ENCODE measurements at regions not wholly inside any gene's neighbourhood (a gene's known extent, or its start where the extent isn't known, plus 50 kb on each side); places are given as distances from the start of the nearest gene placed in this dataset.

DNA sequence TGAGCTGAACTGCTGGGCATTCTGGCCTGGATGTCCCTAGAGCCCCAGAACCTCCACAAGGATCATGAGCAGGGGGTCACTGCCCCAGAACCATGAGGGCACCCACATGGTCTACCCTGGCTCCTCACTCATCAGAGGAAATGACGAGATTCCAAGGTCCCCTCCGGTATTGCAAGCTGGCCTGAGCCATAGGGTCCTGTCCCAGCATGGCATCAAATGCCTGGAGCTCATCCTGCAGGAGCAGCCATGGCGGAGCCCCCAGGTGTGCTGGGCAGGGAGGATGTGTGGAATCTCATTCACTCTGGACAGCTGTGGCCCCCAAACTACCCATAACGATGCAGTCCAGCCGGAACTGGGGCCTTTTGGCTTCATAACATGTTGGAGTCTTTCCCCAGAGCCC lies 66.6 kb upstream of the ANTXRL start:
- no peak overlapping the region for H3K4me3 ChIP-seq (ENCODE audit: low read depth in 1 of 2, low read length in 2 of 2)
- no peaks in the 10 kb centered on the region for H3K9me3 ChIP-seq (ENCODE audit: control insufficient read depth in 1 of 2, low read length in 2 of 2)
- H3K27ac ChIP-seq (ENCODE audit: low read depth, low read length): no peak overlapping the region
- no peaks in the 10 kb centered on the region for H3K36me3 ChIP-seq (ENCODE audit: control insufficient read depth in 1 of 2, insufficient read depth in 2 of 2, low read length in 2 of 2)
- H3K4me1 ChIP-seq (ENCODE audit: control insufficient read depth in 1 of 2, insufficient read depth in 2 of 2, low read length in 2 of 2): no peaks in the 10 kb centered on the region
- peaks cover 4 to 5% of the 10 kb centered on the region in 2 donors for H3K27me3 ChIP-seq (ENCODE audit: control insufficient read depth in 1 of 2, insufficient read depth in 2 of 2, low read length in 2 of 2)
- H3K9ac ChIP-seq (ENCODE audit: low read depth in 1 of 2, low read length in 2 of 2): no peak overlapping the region

DNA sequence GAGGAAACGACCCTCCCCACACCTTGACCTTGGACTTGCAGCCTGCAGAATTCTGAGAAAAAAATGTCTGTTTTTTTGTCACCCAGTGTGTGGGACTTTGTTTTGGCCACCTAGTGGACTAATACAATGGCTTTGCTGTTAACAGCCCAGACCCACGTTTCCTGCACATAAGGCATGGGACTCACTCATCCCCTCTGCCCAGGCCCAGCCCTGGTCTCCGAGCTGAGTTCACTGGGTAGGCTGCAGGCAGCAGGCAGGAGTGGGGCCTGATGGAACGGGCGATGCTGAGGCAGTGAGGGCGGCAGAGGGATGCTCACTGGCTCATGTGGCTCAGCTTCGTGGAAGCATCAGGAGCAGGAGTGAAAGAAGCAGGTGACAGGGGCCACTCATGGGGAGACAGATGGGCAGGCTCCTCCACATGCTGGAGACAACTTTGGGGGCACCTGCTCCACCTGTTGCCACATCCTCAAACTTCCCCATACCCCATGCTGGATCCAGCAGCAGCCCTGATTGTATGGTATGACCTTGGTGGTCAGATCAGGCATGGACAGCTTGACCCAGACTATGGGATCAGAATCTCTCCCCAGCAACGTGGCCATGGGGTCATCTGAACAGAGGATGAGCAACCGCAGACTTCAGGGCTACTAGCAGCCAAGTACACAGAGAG lies 65.8 kb upstream of the ANTXRL start:
- Histone ChIP-seq H3K36me3 (ENCODE audit: control insufficient read depth in 1 of 2, insufficient read depth in 2 of 2, low read length in 2 of 2) (no peaks in the 10 kb centered on the region), H3K9ac (ENCODE audit: low read depth in 1 of 2, low read length in 2 of 2) (no peak overlapping the region), H3K27me3 (ENCODE audit: control insufficient read depth in 1 of 2, insufficient read depth in 2 of 2, low read length in 2 of 2) (peaks cover 4 to 5% of the 10 kb centered on the region in 2 donors), H3K27ac (ENCODE audit: low read depth, low read length) (no peak overlapping the region), H3K4me3 (ENCODE audit: low read depth in 1 of 2, low read length in 2 of 2) (no peak overlapping the region), H3K4me1 (ENCODE audit: control insufficient read depth in 1 of 2, insufficient read depth in 2 of 2, low read length in 2 of 2) (no peaks in the 10 kb centered on the region), H3K9me3 (ENCODE audit: control insufficient read depth in 1 of 2, low read length in 2 of 2) (no peaks in the 10 kb centered on the region)

GRCh38 chr10:46222364-46222935 lies 64.3 kb upstream of the ANTXRL start:
- Histone ChIP-seq H3K27me3 (ENCODE audit: control insufficient read depth in 1 of 2, insufficient read depth in 2 of 2, low read length in 2 of 2) (no peaks in the 10 kb centered on the region), H3K4me3 (ENCODE audit: low read depth in 1 of 2, low read length in 2 of 2) (no peak overlapping the region), H3K9ac (ENCODE audit: low read depth in 1 of 2, low read length in 2 of 2) (no peak overlapping the region), H3K9me3 (ENCODE audit: control insufficient read depth in 1 of 2, low read length in 2 of 2) (no peaks in the 10 kb centered on the region), H3K36me3 (ENCODE audit: control insufficient read depth in 1 of 2, insufficient read depth in 2 of 2, low read length in 2 of 2) (no peaks in the 10 kb centered on the region), H3K4me1 (ENCODE audit: control insufficient read depth in 1 of 2, insufficient read depth in 2 of 2, low read length in 2 of 2) (no peaks in the 10 kb centered on the region), H3K27ac (ENCODE audit: low read depth, low read length) (no peak overlapping the region)

DNA sequence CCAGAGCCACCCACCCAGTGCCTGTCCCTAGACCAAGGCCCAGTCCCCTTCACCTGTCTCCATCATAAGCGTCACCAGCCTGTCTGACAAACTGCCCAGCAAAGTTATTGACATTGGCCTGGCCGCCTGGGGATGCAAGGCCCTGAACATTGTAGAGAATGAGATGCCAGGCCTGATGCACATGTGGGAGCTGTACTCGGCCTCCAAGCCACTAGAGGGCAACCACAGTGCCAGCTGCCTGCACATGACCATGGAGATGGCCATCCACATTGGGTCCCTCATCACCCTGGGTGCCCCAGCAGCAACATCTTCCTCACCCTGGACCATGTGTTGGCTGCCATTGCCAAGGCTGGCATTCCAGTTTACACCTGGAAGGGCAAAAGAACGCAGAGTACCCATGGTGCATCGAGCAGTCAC lies 63.7 kb upstream of the ANTXRL start:
- no peaks in the 10 kb centered on the region for H3K27me3 ChIP-seq (ENCODE audit: control insufficient read depth in 1 of 2, insufficient read depth in 2 of 2, low read length in 2 of 2)
- H3K4me3 ChIP-seq (ENCODE audit: low read depth in 1 of 2, low read length in 2 of 2): no peak overlapping the region
- H3K9ac ChIP-seq (ENCODE audit: low read depth in 1 of 2, low read length in 2 of 2): no peak overlapping the region
- H3K4me1 ChIP-seq (ENCODE audit: control insufficient read depth in 1 of 2, insufficient read depth in 2 of 2, low read length in 2 of 2): no peaks in the 10 kb centered on the region
- H3K9me3 ChIP-seq (ENCODE audit: control insufficient read depth in 1 of 2, low read length in 2 of 2): no peaks in the 10 kb centered on the region
- H3K27ac ChIP-seq (ENCODE audit: low read depth, low read length): no peak overlapping the region
- no peaks in the 10 kb centered on the region for H3K36me3 ChIP-seq (ENCODE audit: control insufficient read depth in 1 of 2, insufficient read depth in 2 of 2, low read length in 2 of 2)

DNA sequence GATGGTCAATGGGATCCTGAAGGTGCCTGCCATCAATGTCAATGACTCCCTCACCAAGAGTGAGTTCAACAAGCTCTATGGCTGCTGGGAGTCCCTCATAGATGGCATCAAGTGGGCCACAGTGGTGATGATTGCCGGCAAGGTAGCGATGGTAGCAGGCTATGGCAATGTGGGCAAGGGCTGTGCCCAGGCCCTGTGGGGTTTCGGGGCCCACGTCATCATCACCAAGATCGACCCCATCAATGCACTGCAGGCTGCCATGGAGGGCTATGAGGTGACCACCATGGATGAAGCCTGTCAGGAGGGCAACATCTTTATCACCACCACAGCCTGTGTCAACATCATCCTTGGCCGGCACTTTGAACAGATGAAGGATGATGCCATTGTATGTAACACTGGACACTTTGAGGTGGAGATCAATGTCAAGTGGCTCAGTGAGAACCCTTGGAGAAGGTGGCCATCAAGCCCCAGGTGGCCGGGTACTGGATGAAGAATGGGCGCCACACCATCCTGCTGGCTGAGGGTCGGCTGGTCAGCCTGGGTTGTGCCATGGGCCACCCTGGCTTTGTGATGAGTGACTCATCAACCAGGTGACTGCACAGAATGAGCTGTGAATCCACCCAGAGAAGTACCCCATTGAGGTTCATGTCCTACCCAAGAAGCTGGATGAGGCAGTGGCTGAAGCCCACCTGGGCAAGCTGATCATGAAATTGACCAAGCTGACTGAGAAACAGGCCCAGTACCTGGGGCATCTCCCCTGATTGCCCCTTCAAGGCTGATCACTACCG lies 63.0 kb upstream of the ANTXRL start:
- Histone ChIP-seq H3K9ac (ENCODE audit: low read depth in 1 of 2, low read length in 2 of 2) (no peak overlapping the region), H3K36me3 (ENCODE audit: control insufficient read depth in 1 of 2, insufficient read depth in 2 of 2, low read length in 2 of 2) (no peaks in the 10 kb centered on the region), H3K9me3 (ENCODE audit: control insufficient read depth in 1 of 2, low read length in 2 of 2) (no peaks in the 10 kb centered on the region), H3K4me1 (ENCODE audit: control insufficient read depth in 1 of 2, insufficient read depth in 2 of 2, low read length in 2 of 2) (peaks cover 2 to 5% of the 10 kb centered on the region in 2 donors), H3K27me3 (ENCODE audit: control insufficient read depth in 1 of 2, insufficient read depth in 2 of 2, low read length in 2 of 2) (no peaks in the 10 kb centered on the region), H3K27ac (ENCODE audit: low read depth, low read length) (no peak overlapping the region), H3K4me3 (ENCODE audit: low read depth in 1 of 2, low read length in 2 of 2) (no peak overlapping the region)

DNA sequence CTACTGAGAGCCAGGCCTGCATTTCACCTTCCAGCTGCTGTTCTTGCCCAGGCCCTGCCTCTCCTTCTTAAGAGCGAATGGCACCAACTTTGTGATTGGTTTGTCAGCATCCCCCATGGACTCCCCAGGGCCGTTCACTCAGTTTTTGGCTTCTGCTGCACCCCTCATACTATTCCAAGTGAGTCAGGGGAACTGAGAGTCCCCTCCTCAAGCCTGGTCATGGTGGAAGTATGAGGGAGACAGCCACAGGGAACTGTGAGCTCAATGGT lies 62.4 kb upstream of the ANTXRL start:
- H3K27ac ChIP-seq (ENCODE audit: low read depth, low read length): no peak overlapping the region
- no peaks in the 10 kb centered on the region for H3K36me3 ChIP-seq (ENCODE audit: control insufficient read depth in 1 of 2, insufficient read depth in 2 of 2, low read length in 2 of 2)
- H3K27me3 ChIP-seq (ENCODE audit: control insufficient read depth in 1 of 2, insufficient read depth in 2 of 2, low read length in 2 of 2): no peaks in the 10 kb centered on the region
- no peaks in the 10 kb centered on the region for H3K9me3 ChIP-seq (ENCODE audit: control insufficient read depth in 1 of 2, low read length in 2 of 2)
- no peak overlapping the region for H3K4me3 ChIP-seq (ENCODE audit: low read depth in 1 of 2, low read length in 2 of 2)
- H3K4me1 ChIP-seq (ENCODE audit: control insufficient read depth in 1 of 2, insufficient read depth in 2 of 2, low read length in 2 of 2): peaks cover 7 to 10% of the 10 kb centered on the region in 2 donors
- no peak overlapping the region for H3K9ac ChIP-seq (ENCODE audit: low read depth in 1 of 2, low read length in 2 of 2)

DNA sequence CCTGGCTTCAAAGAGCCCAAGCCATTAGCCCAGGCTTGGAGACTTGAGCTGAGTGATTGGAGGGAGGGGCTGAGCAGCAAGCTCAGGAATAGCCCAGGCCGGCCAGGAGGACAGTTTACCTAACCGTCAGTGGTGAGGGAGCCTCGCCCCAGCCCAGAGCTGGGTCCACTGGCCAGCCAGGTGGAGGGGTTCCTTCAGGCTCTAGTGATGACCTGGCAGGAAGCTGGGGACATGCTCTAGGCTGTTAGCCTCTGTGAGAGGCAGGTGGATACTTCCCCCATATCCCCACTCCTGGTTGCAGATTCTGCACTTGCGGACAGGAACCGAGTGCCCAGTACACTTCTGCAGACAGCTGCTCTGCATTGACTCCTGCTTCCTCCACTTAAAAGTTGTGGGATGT lies 61.2 kb upstream of the ANTXRL start:
- Histone ChIP-seq H3K27me3 (ENCODE audit: control insufficient read depth in 1 of 2, insufficient read depth in 2 of 2, low read length in 2 of 2) (no peaks in the 10 kb centered on the region), H3K9me3 (ENCODE audit: control insufficient read depth in 1 of 2, low read length in 2 of 2) (no peaks in the 10 kb centered on the region), H3K36me3 (ENCODE audit: control insufficient read depth in 1 of 2, insufficient read depth in 2 of 2, low read length in 2 of 2) (no peaks in the 10 kb centered on the region), H3K27ac (ENCODE audit: low read depth, low read length) (no peak overlapping the region), H3K4me1 (ENCODE audit: control insufficient read depth in 1 of 2, insufficient read depth in 2 of 2, low read length in 2 of 2) (peaks cover 9 to 12% of the 10 kb centered on the region in 2 donors), H3K4me3 (ENCODE audit: low read depth in 1 of 2, low read length in 2 of 2) (no peak overlapping the region), H3K9ac (ENCODE audit: low read depth in 1 of 2, low read length in 2 of 2) (no peak overlapping the region)

DNA sequence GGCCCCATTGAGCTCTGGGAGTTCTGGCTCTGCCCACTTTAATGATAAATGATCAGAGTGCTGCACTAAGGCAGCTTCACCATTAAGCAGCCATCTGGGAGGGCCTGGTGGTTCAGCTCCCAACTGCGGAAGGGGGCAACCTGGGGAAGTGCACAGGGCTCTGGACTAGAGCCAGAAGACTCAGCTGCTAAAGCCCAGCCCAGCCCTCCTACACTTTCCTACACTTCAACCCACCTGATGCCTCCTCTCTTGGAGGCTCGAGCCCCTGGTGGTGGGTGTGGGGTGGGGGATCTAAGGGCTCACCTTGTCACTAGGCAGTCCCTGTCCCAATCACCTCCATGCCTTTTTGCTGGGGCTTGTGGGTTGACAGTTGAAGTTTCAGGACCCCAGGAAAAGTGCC lies 60.6 kb upstream of the ANTXRL start:
- Histone ChIP-seq H3K9ac (ENCODE audit: low read depth in 1 of 2, low read length in 2 of 2) (no peak overlapping the region), H3K27ac (ENCODE audit: low read depth, low read length) (no peak overlapping the region), H3K4me3 (ENCODE audit: low read depth in 1 of 2, low read length in 2 of 2) (no peak overlapping the region), H3K4me1 (ENCODE audit: control insufficient read depth in 1 of 2, insufficient read depth in 2 of 2, low read length in 2 of 2) (peaks cover 9 to 12% of the 10 kb centered on the region in 2 donors), H3K9me3 (ENCODE audit: control insufficient read depth in 1 of 2, low read length in 2 of 2) (no peaks in the 10 kb centered on the region), H3K27me3 (ENCODE audit: control insufficient read depth in 1 of 2, insufficient read depth in 2 of 2, low read length in 2 of 2) (no peaks in the 10 kb centered on the region), H3K36me3 (ENCODE audit: control insufficient read depth in 1 of 2, insufficient read depth in 2 of 2, low read length in 2 of 2) (no peaks in the 10 kb centered on the region)

- Histone ChIP-seq H3K36me3 (ENCODE audit: control insufficient read depth in 1 of 2, insufficient read depth in 2 of 2, low read length in 2 of 2) (no peaks in the 10 kb centered on the region), H3K9me3 (ENCODE audit: control insufficient read depth in 1 of 2, low read length in 2 of 2) (no peaks in the 10 kb centered on the region), H3K9ac (ENCODE audit: low read depth in 1 of 2, low read length in 2 of 2) (no peak overlapping the region), H3K27ac (ENCODE audit: low read depth, low read length) (no peak overlapping the region), H3K4me1 (ENCODE audit: control insufficient read depth in 1 of 2, insufficient read depth in 2 of 2, low read length in 2 of 2) (peaks cover 9 to 12% of the 10 kb centered on the region in 2 donors), H3K27me3 (ENCODE audit: control insufficient read depth in 1 of 2, insufficient read depth in 2 of 2, low read length in 2 of 2) (no peaks in the 10 kb centered on the region), H3K4me3 (ENCODE audit: low read depth in 1 of 2, low read length in 2 of 2) (no peak overlapping the region)
These were observed 59.8 kb upstream of the ANTXRL start for GRCh38 chr10:46226900-46227558.

- Histone ChIP-seq H3K36me3 (ENCODE audit: control insufficient read depth in 1 of 2, insufficient read depth in 2 of 2, low read length in 2 of 2) (no peaks in the 10 kb centered on the region), H3K27ac (ENCODE audit: low read depth, low read length) (no peak overlapping the region), H3K4me3 (ENCODE audit: low read depth in 1 of 2, low read length in 2 of 2) (no peak overlapping the region), H3K4me1 (ENCODE audit: control insufficient read depth in 1 of 2, insufficient read depth in 2 of 2, low read length in 2 of 2) (peaks cover 9 to 12% of the 10 kb centered on the region in 2 donors), H3K27me3 (ENCODE audit: control insufficient read depth in 1 of 2, insufficient read depth in 2 of 2, low read length in 2 of 2) (no peaks in the 10 kb centered on the region), H3K9ac (ENCODE audit: low read depth in 1 of 2, low read length in 2 of 2) (no peak overlapping the region), H3K9me3 (ENCODE audit: control insufficient read depth in 1 of 2, low read length in 2 of 2) (no peaks in the 10 kb centered on the region)
These were observed 59.2 kb upstream of the ANTXRL start for GRCh38 chr10:46227571-46227935.

Data from duodenal mucosa (tissue), 2 donors.